ENCODE measurements at regions not wholly inside any gene's neighbourhood (a gene's known extent, or its start where the extent isn't known, plus 50 kb on each side); places are given as distances from the start of the nearest gene placed in this dataset.

DNA sequence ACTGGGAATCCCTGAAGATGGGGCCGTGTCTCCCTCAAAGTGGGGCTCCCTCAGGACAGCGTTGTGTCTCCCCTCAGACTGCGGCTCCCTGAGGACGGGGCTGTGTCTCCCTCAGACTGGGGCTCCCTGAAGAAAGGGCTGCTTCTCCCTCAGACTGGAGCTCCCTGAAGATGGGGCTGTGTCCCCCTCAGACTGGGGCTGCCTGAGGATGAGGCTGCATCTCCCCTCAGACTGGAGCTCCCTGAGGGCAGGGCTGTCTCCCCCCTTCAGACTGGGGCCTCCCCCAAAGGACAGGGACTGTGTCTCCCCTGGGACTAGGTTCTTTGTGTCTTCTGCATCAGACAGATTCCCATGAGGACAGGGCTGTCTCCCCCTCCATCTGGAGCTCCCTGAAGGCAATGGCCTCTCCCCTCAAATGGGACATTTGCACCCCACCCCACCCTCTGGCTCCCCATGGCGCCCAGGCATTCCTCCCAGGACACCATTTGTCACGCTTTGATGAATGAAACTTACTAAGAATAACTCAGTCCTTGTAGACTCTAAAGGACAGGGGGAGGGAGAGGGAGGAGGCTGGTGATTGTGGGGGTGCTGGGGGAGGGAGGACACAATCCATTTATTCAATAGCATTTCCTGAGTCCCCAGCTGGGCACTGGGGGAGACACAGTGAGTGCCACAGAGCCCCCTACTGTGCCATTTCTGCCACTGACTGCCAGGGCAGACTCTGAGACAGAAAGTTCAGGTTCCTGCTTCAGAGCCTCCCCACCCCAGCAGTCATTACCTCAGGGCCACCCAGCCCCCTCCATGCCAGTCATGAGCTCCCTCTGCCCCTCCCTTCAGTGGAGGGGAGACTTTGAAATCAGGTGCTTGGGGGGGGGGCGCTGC lies 122.4 kb downstream of the MRPL14 start:
- DNase-seq (ENCODE audit: low spot score) = no peak
- no peaks in the 10 kb centered on the region for H3K9me3 ChIP-seq
- no peaks in the 10 kb centered on the region for H3K36me3 ChIP-seq
- H3K4me3 ChIP-seq = no peak overlapping the region
- no peaks in the 10 kb centered on the region for H3K27me3 ChIP-seq
- H3K4me1 ChIP-seq = peaks cover 0 to 34% of the 10 kb centered on the region in 2 donors
- H3K27ac ChIP-seq = peak overlapping the region; percentile 85 to 91
- TF ChIP-seq, protein P1, sequence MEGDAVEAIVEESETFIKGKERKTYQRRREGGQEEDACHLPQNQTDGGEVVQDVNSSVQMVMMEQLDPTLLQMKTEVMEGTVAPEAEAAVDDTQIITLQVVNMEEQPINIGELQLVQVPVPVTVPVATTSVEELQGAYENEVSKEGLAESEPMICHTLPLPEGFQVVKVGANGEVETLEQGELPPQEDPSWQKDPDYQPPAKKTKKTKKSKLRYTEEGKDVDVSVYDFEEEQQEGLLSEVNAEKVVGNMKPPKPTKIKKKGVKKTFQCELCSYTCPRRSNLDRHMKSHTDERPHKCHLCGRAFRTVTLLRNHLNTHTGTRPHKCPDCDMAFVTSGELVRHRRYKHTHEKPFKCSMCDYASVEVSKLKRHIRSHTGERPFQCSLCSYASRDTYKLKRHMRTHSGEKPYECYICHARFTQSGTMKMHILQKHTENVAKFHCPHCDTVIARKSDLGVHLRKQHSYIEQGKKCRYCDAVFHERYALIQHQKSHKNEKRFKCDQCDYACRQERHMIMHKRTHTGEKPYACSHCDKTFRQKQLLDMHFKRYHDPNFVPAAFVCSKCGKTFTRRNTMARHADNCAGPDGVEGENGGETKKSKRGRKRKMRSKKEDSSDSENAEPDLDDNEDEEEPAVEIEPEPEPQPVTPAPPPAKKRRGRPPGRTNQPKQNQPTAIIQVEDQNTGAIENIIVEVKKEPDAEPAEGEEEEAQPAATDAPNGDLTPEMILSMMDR (IDR thresholded peaks at IDR 0.05) = peak in 1 of 2 donors; percentile 40

DNA sequence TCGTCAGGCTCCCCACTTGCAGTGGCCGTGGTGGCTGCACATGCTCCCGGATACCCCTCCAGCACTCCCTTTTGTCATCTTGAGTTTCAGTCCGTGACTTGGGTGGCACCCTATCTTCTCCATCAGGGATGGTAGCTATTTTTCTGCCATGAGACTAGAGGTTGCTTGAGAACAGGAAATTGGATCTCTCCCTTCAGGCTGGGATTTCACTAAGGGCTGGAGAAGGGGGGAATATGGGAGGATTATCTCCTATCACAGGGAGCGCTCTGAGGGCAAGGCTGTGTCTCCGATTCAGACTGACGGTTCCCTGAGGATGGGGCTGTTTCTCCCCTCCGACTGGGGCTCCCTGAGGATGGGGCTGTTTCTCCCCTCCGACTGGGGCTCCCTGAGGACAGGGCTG lies 123.1 kb downstream of the MRPL14 start:
- Histone ChIP-seq H3K4me3 (no peak overlapping the region), H3K36me3 (no peaks in the 10 kb centered on the region), H3K4me1 (peaks cover 0 to 30% of the 10 kb centered on the region in 2 donors), H3K27ac (peak overlapping the region; percentile 85 to 91), H3K9me3 (no peaks in the 10 kb centered on the region), H3K27me3 (no peaks in the 10 kb centered on the region)
- TF ChIP-seq, protein P1 (IDR thresholded peaks at IDR 0.05) = no peak
- DNase-seq (ENCODE audit: low spot score) = no peak

DNA sequence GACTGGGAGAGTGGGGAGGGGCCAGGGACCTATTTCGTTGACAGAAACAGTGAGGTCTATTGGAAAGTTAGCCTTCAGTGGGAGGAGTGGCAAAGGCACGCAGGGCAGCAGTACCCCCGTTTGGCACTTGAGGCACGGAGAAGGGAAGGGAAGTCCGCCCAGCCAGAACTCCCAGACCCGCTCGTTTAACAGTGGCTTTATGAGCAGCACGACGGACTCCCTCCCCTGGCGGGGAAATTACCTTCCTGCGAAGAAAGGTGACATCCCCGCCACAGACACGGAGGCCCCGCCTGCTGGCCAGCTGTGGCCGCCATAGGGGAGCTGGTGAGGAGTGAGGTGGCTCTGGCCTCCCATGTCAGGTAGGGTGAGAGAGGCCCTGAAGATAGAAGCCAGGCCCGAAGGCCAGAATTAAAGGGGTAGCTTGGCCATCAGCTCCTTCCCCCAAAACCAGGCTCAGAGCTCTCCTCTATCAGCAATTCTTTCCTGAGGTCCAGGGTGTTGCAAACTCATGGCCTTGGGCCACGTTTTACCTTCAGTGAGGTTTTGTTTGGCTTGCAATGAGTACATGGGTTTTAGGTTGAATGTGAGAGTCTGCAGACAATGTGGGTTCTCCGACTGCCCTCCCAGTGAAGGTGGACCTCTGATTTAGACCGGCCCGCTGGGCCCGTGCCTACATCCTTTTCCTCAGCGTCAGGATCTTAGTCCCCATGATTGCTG lies 123.7 kb downstream of the MRPL14 start:
- H3K36me3 ChIP-seq = no peaks in the 10 kb centered on the region
- DNase-seq (ENCODE audit: low spot score) = no peak
- H3K27ac ChIP-seq = peak overlapping the region; percentile 85 to 91
- H3K9me3 ChIP-seq = no peaks in the 10 kb centered on the region
- H3K4me3 ChIP-seq = no peak overlapping the region
- peaks cover 0 to 30% of the 10 kb centered on the region in 2 donors for H3K4me1 ChIP-seq
- TF ChIP-seq, protein P1 (IDR thresholded peaks at IDR 0.05) = no peak
- H3K27me3 ChIP-seq = no peaks in the 10 kb centered on the region

DNA sequence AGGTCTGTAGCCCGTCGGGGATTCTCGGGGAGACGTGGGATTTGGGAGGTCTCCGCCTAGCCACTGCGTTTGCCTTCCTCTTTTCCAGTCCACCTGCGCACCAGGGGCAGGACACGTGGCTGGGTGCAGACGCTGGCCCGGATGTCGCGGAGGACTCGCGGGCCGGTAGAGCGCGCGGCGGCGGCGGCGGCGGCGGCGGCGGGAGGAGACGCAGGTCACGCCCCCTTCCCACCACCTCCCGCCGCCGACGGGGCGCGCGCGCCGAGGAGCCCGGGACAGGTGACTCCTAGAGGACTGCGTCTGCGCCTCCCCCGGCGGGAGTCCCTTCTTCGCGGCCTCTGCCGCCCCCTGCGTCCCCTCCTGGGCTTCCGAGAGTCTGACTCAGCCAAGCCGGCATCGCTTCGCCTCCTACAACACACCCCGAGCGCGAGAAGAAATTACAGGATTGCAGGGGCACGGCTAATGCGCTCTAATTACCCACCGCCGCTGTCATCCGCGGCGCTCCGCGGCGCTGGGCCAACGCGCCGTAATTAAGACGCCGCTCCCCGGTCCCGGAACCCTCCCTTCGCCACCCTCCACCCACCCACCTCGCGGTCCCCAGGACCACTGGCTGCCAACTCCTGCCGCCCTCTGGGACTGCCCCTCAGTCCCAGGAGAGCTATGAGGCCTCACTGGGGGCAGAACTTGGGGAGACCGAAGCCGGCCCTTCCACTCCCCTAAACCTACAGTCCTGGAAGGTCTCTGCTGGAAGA lies 124.5 kb downstream of the MRPL14 start:
- Histone ChIP-seq H3K9me3 (no peaks in the 10 kb centered on the region), H3K27me3 (no peaks in the 10 kb centered on the region), H3K36me3 (no peaks in the 10 kb centered on the region), H3K4me3 (peak overlapping the region; percentile 18 to 42), H3K27ac (peak overlapping the region; percentile 85 to 91), H3K4me1 (peaks cover 0 to 30% of the 10 kb centered on the region in 2 donors)
- DNase-seq (ENCODE audit: low spot score) = no peak
- TF ChIP-seq, protein P1 (IDR thresholded peaks at IDR 0.05) = peak in 1 of 2 donors; percentile 46

DNA sequence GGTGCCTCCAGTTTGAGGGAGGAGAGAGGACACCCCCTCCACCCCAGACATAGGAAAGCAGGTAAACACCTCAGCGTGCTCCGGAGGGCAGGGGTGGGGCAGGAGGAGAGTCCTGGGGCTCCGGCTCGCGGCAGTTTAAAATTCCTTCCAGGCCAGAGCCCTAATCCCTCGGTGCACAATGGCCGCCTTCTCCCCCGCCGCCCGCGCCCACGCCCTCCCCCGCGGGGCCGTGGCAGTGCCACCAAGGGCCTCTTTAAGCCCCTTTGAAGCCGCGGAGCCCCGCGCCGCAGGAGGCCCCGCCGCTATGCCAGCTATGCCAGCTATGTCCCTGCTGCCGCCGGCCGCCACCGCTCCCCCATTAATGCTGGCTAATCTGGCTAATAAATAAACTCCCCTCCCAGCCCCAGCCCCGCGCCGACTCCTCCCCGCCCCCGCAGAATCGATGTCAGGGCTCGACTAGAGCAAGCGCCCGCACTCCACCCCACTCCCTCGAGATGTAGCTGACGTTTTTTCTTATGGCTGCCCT lies 125.1 kb downstream of the MRPL14 start:
- Histone ChIP-seq H3K27me3 (no peaks in the 10 kb centered on the region), H3K27ac (peak overlapping the region; percentile 85 to 91), H3K4me3 (peak overlapping the region; percentile 18 to 42), H3K9me3 (no peaks in the 10 kb centered on the region), H3K36me3 (no peaks in the 10 kb centered on the region), H3K4me1 (peaks cover 0 to 30% of the 10 kb centered on the region in 2 donors)
- TF ChIP-seq, protein P1 (IDR thresholded peaks at IDR 0.05) = no peak
- no peak for DNase-seq (ENCODE audit: low spot score)
